ENCODE measurements at regions not wholly inside any gene's neighbourhood (a gene's known extent, or its start where the extent isn't known, plus 50 kb on each side); places are given as distances from the start of the nearest gene placed in this dataset.

DNA sequence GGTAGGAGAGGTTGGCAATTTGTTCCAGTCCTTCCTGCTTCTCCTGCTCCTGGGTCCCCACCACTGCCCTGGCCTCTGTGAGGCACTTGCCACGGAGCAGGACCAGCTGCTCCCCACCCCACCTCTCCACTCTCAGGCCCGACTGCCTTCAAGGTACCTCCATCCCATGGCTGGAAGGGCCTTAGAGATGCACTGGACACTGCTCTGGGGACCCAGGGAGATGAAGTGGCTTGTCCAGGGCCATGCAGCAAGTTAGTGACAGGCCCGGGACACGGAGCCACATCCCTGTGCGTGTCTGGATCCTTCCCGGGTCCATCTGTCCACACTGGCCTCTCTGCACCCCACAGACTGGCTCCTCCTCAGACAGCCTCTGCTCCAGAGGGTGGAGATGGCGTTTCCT, 105.3 kb downstream of the CPZ start:
- TF ChIP-seq, protein P1, sequence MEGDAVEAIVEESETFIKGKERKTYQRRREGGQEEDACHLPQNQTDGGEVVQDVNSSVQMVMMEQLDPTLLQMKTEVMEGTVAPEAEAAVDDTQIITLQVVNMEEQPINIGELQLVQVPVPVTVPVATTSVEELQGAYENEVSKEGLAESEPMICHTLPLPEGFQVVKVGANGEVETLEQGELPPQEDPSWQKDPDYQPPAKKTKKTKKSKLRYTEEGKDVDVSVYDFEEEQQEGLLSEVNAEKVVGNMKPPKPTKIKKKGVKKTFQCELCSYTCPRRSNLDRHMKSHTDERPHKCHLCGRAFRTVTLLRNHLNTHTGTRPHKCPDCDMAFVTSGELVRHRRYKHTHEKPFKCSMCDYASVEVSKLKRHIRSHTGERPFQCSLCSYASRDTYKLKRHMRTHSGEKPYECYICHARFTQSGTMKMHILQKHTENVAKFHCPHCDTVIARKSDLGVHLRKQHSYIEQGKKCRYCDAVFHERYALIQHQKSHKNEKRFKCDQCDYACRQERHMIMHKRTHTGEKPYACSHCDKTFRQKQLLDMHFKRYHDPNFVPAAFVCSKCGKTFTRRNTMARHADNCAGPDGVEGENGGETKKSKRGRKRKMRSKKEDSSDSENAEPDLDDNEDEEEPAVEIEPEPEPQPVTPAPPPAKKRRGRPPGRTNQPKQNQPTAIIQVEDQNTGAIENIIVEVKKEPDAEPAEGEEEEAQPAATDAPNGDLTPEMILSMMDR (IDR thresholded peaks at IDR 0.05; ENCODE audit: control extremely low read depth in 1 of 3, insufficient read depth in 1 of 3, low read depth in 1 of 3, low read length in 3 of 3) = no peak
- TF ChIP-seq GTF2F1 (IDR thresholded peaks at IDR 0.05; ENCODE audit: borderline replicate concordance, low read depth, low read length) = no peak
- TF ChIP-seq POLR2A (IDR thresholded peaks at IDR 0.05; ENCODE audit: control extremely low read depth in 1 of 2, low read depth in 2 of 2, low read length in 2 of 2) = no peak
- no peak for TF ChIP-seq CEBPB (IDR thresholded peaks at IDR 0.05; ENCODE audit: low read depth, low read length)

All from H1 (cell line).